GM12892 (cell line): ENCODE measurements at regions not wholly inside any gene's neighbourhood (a gene's known extent, or its start where the extent isn't known, plus 50 kb on each side); places are given as distances from the start of the nearest gene placed in this dataset.

Experiments used
- POLR2A ChIP-seq: IDR thresholded peaks from 2 replicates; pipeline ENCODE4 v1.6.1; 2011; ENCODE audit warnings: low read depth, low read length, control low read depth
- POLR2AphosphoS5 ChIP-seq: IDR thresholded peaks from 2 replicates; pipeline ENCODE4 v1.6.1; 2011; ENCODE audit warnings: low read depth, low read length, control low read depth

GRCh38 chr12:87651670-87652425 lies 377.4 kb downstream of the C12orf50 start:
- TF ChIP-seq POLR2AphosphoS5 = no peak
- TF ChIP-seq POLR2A = no peak
